Ishikawa (cell line): ENCODE measurements at regions not wholly inside any gene's neighbourhood (a gene's known extent, or its start where the extent isn't known, plus 50 kb on each side); places are given as distances from the start of the nearest gene placed in this dataset.

ENCODE experiments used
- CEBPB ChIP-seq: IDR thresholded peaks from 2 replicates; pipeline ENCODE4 v1.6.1; 2012
- CREB1 ChIP-seq: IDR thresholded peaks from 2 replicates; pipeline ENCODE4 v1.6.1; 2012; ENCODE audit warnings: low read depth
- EGR1 ChIP-seq: IDR thresholded peaks from 2 replicates; pipeline ENCODE4 v1.6.1; 2012
- EP300 ChIP-seq: IDR thresholded peaks from 2 replicates; pipeline ENCODE4 v1.6.1; 2012; ENCODE audit warnings: borderline replicate concordance
- FOXM1 ChIP-seq: IDR thresholded peaks from 2 replicates; pipeline ENCODE4 v1.6.1; 2012; ENCODE audit warnings: low read depth, borderline replicate concordance
- MAX ChIP-seq: IDR thresholded peaks from 2 replicates; pipeline ENCODE4 v1.6.1; 2012
- NFIC ChIP-seq: IDR thresholded peaks from 2 replicates; pipeline ENCODE4 v1.6.1; 2012
- RAD21 ChIP-seq: IDR thresholded peaks from 2 replicates; pipeline ENCODE4 v1.6.1; 2012; ENCODE audit warnings: low read depth
- REST ChIP-seq: IDR thresholded peaks from 2 replicates; pipeline ENCODE4 v1.6.1; 2012; ENCODE audit warnings: low read depth, mild to moderate bottlenecking
- TAF1 ChIP-seq: IDR thresholded peaks from 2 replicates; pipeline ENCODE4 v1.6.1; 2012; ENCODE audit warnings: low read depth, mild to moderate bottlenecking
- TCF12 ChIP-seq: IDR thresholded peaks from 2 replicates; pipeline ENCODE4 v1.6.1; 2012; ENCODE audit warnings: low read depth
- TEAD4 ChIP-seq: IDR thresholded peaks from 2 replicates; pipeline ENCODE4 v1.6.1; 2012
- USF1 ChIP-seq: IDR thresholded peaks from 2 replicates; pipeline ENCODE4 v1.6.1; 2012
- YY1 ChIP-seq: IDR thresholded peaks from 2 replicates; pipeline ENCODE4 v1.6.1; 2012; ENCODE audit warnings: low read depth
- ZBTB7A ChIP-seq: IDR thresholded peaks from 2 replicates; pipeline ENCODE4 v1.6.1; 2012; ENCODE audit warnings: low read depth

- TF ChIP-seq CEBPB = no peak
- no peak for TF ChIP-seq TAF1
- no peak for TF ChIP-seq NFIC
- no peak for TF ChIP-seq EP300
- no peak for TF ChIP-seq EGR1
- TF ChIP-seq REST = no peak
- TF ChIP-seq USF1 = no peak
- TF ChIP-seq FOXM1 = no peak
- no peak for TF ChIP-seq TCF12
- no peak for TF ChIP-seq RAD21
- TF ChIP-seq ZBTB7A = no peak
- TF ChIP-seq TEAD4 = no peak
- TF ChIP-seq CREB1 = no peak
- no peak for TF ChIP-seq YY1
These were observed 291.6 kb upstream of the HDAC4 start for GRCh38 chr2:239692362-239692851.

- no peak for TF ChIP-seq TAF1
- no peak for TF ChIP-seq TEAD4
These were observed 290.9 kb upstream of the HDAC4 start for GRCh38 chr2:239691720-239692119.

- no peak for TF ChIP-seq FOXM1
- TF ChIP-seq EGR1 = no peak
- no peak for TF ChIP-seq REST
- TF ChIP-seq YY1 = no peak
- TF ChIP-seq NFIC = no peak
- no peak for TF ChIP-seq TCF12
- TF ChIP-seq CEBPB = no peak
- TF ChIP-seq TAF1 = no peak
- TF ChIP-seq TEAD4 = no peak
- no peak for TF ChIP-seq CREB1
- no peak for TF ChIP-seq EP300
These were observed 290.1 kb upstream of the HDAC4 start for GRCh38 chr2:239690651-239691631.

GRCh38 chr2:239689985-239690384 lies 289.2 kb upstream of the HDAC4 start:
- no peak for TF ChIP-seq CREB1
- no peak for TF ChIP-seq TAF1
- TF ChIP-seq FOXM1 = no peak
- TF ChIP-seq NFIC = no peak

GRCh38 chr2:239689410-239689809 lies 288.6 kb upstream of the HDAC4 start:
- no peak for TF ChIP-seq EP300
- TF ChIP-seq TCF12 = no peak
- no peak for TF ChIP-seq USF1
- TF ChIP-seq TAF1 = no peak
- TF ChIP-seq NFIC = no peak
- no peak for TF ChIP-seq FOXM1
- no peak for TF ChIP-seq MAX
- no peak for TF ChIP-seq REST
- no peak for TF ChIP-seq TEAD4
- no peak for TF ChIP-seq EGR1
- TF ChIP-seq CEBPB = no peak
- no peak for TF ChIP-seq CREB1
- TF ChIP-seq YY1 = no peak
- TF ChIP-seq RAD21 = no peak
- TF ChIP-seq ZBTB7A = no peak
